HG03520 (cell line): ENCODE measurements at regions not wholly inside any gene's neighbourhood (a gene's known extent, or its start where the extent isn't known, plus 50 kb on each side); places are given as distances from the start of the nearest gene placed in this dataset.

ENCODE experiments used
- ATAC-seq: cut with Tn5 transposase; IDR thresholded peaks from one replicate; pipeline ENCODE4 v1.9.1; 2021; ENCODE audit warnings: mild to moderate bottlenecking, moderate library complexity; ENCODE audit not compliant: unreplicated experiment

GRCh38 chr2:576292-576691 is 100.9 kb downstream of the TMEM18 start:
- ATAC-seq, result no peak

GRCh38 chr2:575727-576236 is 101.4 kb downstream of the TMEM18 start:
- no peak for ATAC-seq

- no peak for ATAC-seq
Observed at GRCh38 chr2:575030-575726, 102.0 kb downstream of the TMEM18 start.

- ATAC-seq, result no peak
Observed at GRCh38 chr2:573805-574392, 103.3 kb downstream of the TMEM18 start.

GRCh38 chr2:573025-573424 is 104.2 kb downstream of the TMEM18 start:
- no peak for ATAC-seq

- no peak for ATAC-seq
Observed at GRCh38 chr2:569681-570080, 107.5 kb downstream of the TMEM18 start.

GRCh38 chr2:568639-569235 is 108.5 kb downstream of the TMEM18 start:
- no peak for ATAC-seq

GRCh38 chr2:567865-568638 is 109.2 kb downstream of the TMEM18 start:
- ATAC-seq, result no peak

- ATAC-seq, result no peak
Observed at GRCh38 chr2:567496-567864, 109.7 kb downstream of the TMEM18 start.

GRCh38 chr2:566379-567313 is 110.6 kb downstream of the TMEM18 start:
- no peak for ATAC-seq

- no peak for ATAC-seq
Observed at GRCh38 chr2:564471-565181, 112.6 kb downstream of the TMEM18 start.

- ATAC-seq, result no peak
Observed at GRCh38 chr2:563512-563911, 113.7 kb downstream of the TMEM18 start.

- ATAC-seq, result no peak
Observed at GRCh38 chr2:562391-563364, 114.5 kb downstream of the TMEM18 start.

- no peak for ATAC-seq
Observed at GRCh38 chr2:558879-559278, 118.3 kb downstream of the TMEM18 start.

GRCh38 chr2:558302-558642 is 118.9 kb downstream of the TMEM18 start:
- ATAC-seq, result no peak

- no peak for ATAC-seq
Observed at GRCh38 chr2:557635-558301, 119.4 kb downstream of the TMEM18 start.

GRCh38 chr2:556485-556884 is 120.7 kb downstream of the TMEM18 start:
- no peak for ATAC-seq
